Cardiac muscle cell (in vitro differentiated cells and primary cell): ENCODE measurements at regions not wholly inside any gene's neighbourhood (a gene's known extent, or its start where the extent isn't known, plus 50 kb on each side); places are given as distances from the start of the nearest gene placed in this dataset.

ENCODE experiments used
- DNase-seq, 2 donors: peaks; one replicate each; pipeline versions ENCODE4 v3.0.0 to v3.0.0-alpha.2; 2010 to 2017; ENCODE audit warnings: low read depth in 1 of 2, low spot score in 1 of 2
- H3K27ac ChIP-seq: fragments of 200-600 bp; sonication (generic); 2 replicates; pipeline ENCODE4 v1.5.1; 2016
- H3K27me3 ChIP-seq: fragments of 200-600 bp; sonication (generic); 2 replicates; pipeline ENCODE4 v1.6.0; 2016; ENCODE audit warnings: control low read depth
- H3K36me3 ChIP-seq: fragments of 200-600 bp; sonication (generic); 2 replicates; pipeline ENCODE4 v1.5.1; 2016; ENCODE audit warnings: control low read depth
- H3K4me1 ChIP-seq: fragments of 200-600 bp; sonication (generic); 2 replicates; pipeline ENCODE4 v1.8.1; 2017; ENCODE audit warnings: low read depth, mild to moderate bottlenecking, mixed run types
- H3K4me3 ChIP-seq: fragments of 200-600 bp; sonication (generic); 2 replicates; pipeline ENCODE4 v1.5.1; 2016; ENCODE audit warnings: mild to moderate bottlenecking
- H3K9me3 ChIP-seq: fragments of 200-600 bp; sonication (generic); 2 replicates; pipeline ENCODE4 v1.5.1; 2017; ENCODE audit warnings: low read depth, mild to moderate bottlenecking, control low read depth
- TF ChIP-seq, protein P1 (sequence below): IDR thresholded peaks from 2 replicates; pipeline ENCODE4 v1.5.1; 2012; ENCODE audit warnings: low read depth, mild to moderate bottlenecking, low read length

DNA sequence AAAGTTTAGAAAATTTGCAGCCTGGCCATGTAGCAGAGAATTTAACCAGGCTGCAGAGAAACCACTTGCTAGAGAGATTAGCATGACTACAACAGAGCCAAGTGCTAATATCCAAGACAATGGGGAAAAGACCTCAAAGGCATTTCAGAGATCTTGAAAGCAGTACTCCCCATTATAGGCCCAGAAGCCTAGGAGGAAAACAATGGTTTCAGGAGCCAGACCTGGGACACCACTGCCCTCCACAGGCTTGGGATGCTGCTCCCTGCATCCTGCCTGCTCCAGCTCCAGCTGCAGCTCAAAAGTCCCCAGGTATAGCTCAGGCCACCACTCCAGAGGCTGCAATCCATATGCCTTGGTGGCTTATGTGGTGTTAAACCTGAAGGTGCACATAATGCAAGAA lies 101.5 kb upstream of the TMEM72 start:
- DNase-seq = peak in 1 of 2 donors; percentile 78
- no peak overlapping the region for H3K27ac ChIP-seq
- no peaks in the 10 kb centered on the region for H3K9me3 ChIP-seq
- no peaks in the 10 kb centered on the region for H3K4me1 ChIP-seq
- TF ChIP-seq, protein P1, sequence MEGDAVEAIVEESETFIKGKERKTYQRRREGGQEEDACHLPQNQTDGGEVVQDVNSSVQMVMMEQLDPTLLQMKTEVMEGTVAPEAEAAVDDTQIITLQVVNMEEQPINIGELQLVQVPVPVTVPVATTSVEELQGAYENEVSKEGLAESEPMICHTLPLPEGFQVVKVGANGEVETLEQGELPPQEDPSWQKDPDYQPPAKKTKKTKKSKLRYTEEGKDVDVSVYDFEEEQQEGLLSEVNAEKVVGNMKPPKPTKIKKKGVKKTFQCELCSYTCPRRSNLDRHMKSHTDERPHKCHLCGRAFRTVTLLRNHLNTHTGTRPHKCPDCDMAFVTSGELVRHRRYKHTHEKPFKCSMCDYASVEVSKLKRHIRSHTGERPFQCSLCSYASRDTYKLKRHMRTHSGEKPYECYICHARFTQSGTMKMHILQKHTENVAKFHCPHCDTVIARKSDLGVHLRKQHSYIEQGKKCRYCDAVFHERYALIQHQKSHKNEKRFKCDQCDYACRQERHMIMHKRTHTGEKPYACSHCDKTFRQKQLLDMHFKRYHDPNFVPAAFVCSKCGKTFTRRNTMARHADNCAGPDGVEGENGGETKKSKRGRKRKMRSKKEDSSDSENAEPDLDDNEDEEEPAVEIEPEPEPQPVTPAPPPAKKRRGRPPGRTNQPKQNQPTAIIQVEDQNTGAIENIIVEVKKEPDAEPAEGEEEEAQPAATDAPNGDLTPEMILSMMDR = peak; percentile 63
- no peaks in the 10 kb centered on the region for H3K27me3 ChIP-seq
- H3K36me3 ChIP-seq = no peaks in the 10 kb centered on the region
- H3K4me3 ChIP-seq = no peak overlapping the region

DNA sequence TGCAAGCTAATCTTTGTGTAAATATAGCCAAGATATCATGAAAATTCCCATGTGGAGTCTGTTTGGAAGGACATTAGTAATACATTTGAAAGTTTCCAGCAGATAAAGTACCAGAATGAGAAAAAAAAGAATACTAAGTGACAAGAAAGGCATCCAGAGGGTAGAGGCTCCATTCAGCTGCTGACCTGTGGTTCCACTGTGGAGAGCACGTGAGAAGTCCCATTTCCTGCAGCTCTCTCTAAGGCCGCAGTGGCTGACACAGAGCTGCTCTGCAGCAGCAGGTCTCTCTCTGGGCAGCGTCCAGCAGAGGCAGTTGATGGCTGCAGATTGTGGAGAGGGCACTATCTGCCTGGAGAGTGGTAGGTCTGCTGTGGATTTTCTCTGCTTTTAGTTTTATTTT lies 100.1 kb upstream of the TMEM72 start:
- DNase-seq = peak in 1 of 2 donors; percentile 36
- Histone ChIP-seq H3K4me1 (no peaks in the 10 kb centered on the region), H3K27me3 (no peaks in the 10 kb centered on the region), H3K27ac (no peak overlapping the region), H3K9me3 (no peaks in the 10 kb centered on the region), H3K4me3 (no peak overlapping the region), H3K36me3 (no peaks in the 10 kb centered on the region)
- TF ChIP-seq, protein P1 = no peak

DNA sequence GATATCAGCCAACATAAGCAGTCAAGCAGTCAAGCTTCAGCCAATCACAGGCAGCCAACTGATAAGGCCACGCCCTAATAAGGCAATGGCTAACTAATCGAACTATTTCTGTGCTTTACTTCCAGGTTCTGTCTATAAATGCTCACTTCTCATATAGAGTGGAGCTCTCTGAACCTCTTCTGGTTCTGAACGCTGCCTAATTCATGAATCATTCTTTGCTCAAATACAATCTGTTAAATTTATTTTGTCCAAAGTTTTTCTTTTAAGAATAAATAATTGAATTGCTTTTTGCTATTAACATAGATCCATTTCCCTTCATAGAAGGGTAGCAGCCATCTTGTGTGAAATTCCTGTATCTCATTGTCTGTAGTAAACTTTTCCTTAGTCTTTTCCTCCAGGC lies 97.9 kb upstream of the TMEM72 start:
- TF ChIP-seq, protein P1 = no peak
- no peak overlapping the region for H3K27ac ChIP-seq
- no peak overlapping the region for H3K4me3 ChIP-seq
- H3K9me3 ChIP-seq = no peaks in the 10 kb centered on the region
- H3K36me3 ChIP-seq = no peaks in the 10 kb centered on the region
- H3K4me1 ChIP-seq = no peaks in the 10 kb centered on the region
- H3K27me3 ChIP-seq = no peaks in the 10 kb centered on the region
- DNase-seq = no peak

DNA sequence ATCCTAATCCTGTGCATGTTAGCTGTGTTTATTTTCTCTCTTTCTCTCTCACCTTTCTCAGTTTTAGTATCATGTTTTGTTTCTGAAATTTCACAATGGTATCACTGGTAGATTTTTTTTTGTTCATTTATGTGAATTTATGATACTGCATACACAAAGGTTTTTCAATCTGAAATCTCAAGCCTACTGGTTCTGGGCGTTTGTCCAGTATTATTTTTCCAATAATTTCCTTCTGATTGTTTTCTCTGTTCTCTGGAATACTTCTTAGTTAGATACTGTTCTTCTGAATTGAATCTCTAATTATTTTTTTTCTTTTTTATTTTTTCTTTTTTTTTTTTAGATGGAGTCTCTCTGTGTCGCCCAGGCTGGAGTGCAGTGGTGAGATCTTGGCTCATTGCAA lies 96.2 kb upstream of the TMEM72 start:
- no peak overlapping the region for H3K27ac ChIP-seq
- DNase-seq = no peak
- no peak overlapping the region for H3K4me3 ChIP-seq
- TF ChIP-seq, protein P1 = no peak
- H3K36me3 ChIP-seq = no peaks in the 10 kb centered on the region
- H3K27me3 ChIP-seq = no peaks in the 10 kb centered on the region
- H3K9me3 ChIP-seq = no peaks in the 10 kb centered on the region
- H3K4me1 ChIP-seq = peaks cover 4% of the 10 kb centered on the region

DNA sequence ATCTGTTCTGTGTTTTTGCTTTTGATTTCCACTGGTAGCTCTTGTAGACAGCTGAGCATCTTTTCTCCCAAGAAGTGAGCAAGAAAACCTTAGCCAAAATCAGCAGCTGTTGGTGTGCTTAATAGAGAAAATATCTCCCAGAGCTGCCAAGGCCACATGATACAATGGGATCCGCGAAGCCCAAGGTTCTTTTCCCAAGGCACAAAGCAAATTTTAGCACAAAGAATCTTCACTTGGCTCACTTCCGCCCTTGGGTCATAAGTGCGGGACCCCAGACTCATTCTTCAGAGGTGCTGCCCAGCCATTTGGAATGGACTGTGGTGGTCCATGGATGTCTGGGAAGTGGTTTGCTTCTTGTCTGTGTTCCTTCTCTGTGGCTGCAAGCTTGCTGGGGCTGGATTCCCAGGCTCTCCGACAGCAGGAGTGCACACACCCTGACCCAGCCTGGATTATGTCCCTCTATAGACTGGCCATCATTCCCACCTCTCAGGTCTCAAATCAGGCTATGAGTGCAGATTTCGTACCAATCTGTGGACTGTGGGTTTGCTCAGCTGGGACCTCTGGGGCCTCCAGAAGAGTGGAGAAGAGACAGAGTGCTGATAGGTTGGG lies 93.0 kb upstream of the TMEM72 start:
- DNase-seq = no peak
- Histone ChIP-seq H3K27ac (peak overlapping the region; percentile 24), H3K4me1 (peaks cover 4% of the 10 kb centered on the region), H3K27me3 (no peaks in the 10 kb centered on the region), H3K36me3 (no peaks in the 10 kb centered on the region), H3K9me3 (no peaks in the 10 kb centered on the region), H3K4me3 (no peak overlapping the region)
- TF ChIP-seq, protein P1 = no peak

DNA sequence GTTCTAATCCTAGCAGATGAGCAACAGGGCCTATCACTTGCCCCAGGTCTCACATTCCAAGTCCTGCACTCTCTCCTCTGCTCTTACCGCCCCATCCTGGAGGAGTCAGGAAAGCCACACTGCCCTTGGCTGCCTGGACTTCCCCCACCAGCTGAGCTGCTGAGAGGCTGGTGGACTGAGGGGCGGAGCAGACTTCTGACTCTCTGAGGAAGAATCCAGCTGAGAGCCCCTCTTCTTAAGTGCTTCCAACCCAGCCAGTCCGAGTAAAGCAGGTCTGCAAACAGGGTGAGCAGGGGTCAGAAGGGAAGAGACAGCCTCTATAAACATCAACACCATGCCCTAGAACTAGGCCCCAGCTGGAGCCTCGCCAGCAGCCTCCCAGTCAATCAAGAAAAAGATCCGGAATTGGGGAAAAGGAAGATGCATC lies 92.4 kb upstream of the TMEM72 start:
- TF ChIP-seq, protein P1 = no peak
- H3K36me3 ChIP-seq = no peaks in the 10 kb centered on the region
- no peaks in the 10 kb centered on the region for H3K27me3 ChIP-seq
- no peak overlapping the region for H3K4me3 ChIP-seq
- H3K27ac ChIP-seq = peak overlapping the region; percentile 24
- no peaks in the 10 kb centered on the region for H3K9me3 ChIP-seq
- peak; percentile 17 to 55 for DNase-seq
- H3K4me1 ChIP-seq = peaks cover 4% of the 10 kb centered on the region
